Right atrium auricular region (tissue), 2 donors: ENCODE measurements at regions not wholly inside any gene's neighbourhood (a gene's known extent, or its start where the extent isn't known, plus 50 kb on each side); places are given as distances from the start of the nearest gene placed in this dataset.

ENCODE experiments used
- DNase-seq: peaks from one replicate; pipeline ENCODE4 v3.0.0-alpha.2; 2019; ENCODE audit warnings: low spot score
- H3K27ac ChIP-seq, 2 donors: fragments of 200-600 bp; sonication (generic); 1 replicate in 1 of 2; 2 replicates in 1 of 2; pipeline ENCODE4 v1.5.1; 2016 to 2019
- H3K27me3 ChIP-seq, 2 donors: fragments of 200-600 bp; sonication (generic); one replicate each; pipeline versions ENCODE4 v1.5.1 to v1.6.0; 2017 to 2019
- H3K36me3 ChIP-seq: fragments of 200-600 bp; sonication (generic); one replicate; pipeline ENCODE4 v1.5.1; 2016
- H3K4me1 ChIP-seq, 2 donors: fragments of 200-600 bp; sonication (generic); one replicate each; pipeline versions ENCODE4 v1.5.1 to v1.6.0; 2017 to 2019
- H3K4me3 ChIP-seq, 2 donors: fragments of 200-600 bp; sonication (generic); 1 replicate in 1 of 2; 2 replicates in 1 of 2; pipeline ENCODE4 v1.5.1; 2017 to 2019; ENCODE audit warnings: mild to moderate bottlenecking in 1 of 2, moderate library complexity in 1 of 2
- H3K9me3 ChIP-seq, 2 donors: fragments of 200-600 bp; sonication (generic); one replicate each; pipeline ENCODE4 v1.5.1; 2019
- TF ChIP-seq, protein P1 (sequence below), 2 donors: fragments of 200-600 bp; sonication (generic); IDR thresholded peaks; one replicate each; pipeline ENCODE4 v1.5.1; 2019; ENCODE audit warnings: antibody characterized with exemption in 2 of 2

DNA sequence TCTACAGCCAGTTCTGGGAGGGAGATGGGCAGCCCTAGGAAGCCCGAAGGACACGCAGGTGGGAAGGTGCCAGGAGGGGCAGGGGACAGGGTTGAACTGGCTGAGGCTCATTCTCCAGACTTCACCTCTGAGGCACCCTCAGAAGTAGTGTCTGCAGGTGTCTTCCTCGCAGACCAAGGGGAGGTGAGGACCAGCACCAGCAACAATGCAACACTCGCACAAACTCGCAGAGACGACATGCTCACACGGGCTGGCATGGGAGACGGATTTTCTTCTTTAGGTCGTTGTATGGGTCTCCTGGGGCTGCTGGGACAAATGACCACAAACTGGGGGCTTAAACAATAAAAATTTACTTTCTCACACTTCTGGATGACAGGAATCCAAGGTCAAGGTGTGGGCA, 132.2 kb upstream of the FOXF1 start:
- no peaks in the 10 kb centered on the region for H3K27me3 ChIP-seq

DNA sequence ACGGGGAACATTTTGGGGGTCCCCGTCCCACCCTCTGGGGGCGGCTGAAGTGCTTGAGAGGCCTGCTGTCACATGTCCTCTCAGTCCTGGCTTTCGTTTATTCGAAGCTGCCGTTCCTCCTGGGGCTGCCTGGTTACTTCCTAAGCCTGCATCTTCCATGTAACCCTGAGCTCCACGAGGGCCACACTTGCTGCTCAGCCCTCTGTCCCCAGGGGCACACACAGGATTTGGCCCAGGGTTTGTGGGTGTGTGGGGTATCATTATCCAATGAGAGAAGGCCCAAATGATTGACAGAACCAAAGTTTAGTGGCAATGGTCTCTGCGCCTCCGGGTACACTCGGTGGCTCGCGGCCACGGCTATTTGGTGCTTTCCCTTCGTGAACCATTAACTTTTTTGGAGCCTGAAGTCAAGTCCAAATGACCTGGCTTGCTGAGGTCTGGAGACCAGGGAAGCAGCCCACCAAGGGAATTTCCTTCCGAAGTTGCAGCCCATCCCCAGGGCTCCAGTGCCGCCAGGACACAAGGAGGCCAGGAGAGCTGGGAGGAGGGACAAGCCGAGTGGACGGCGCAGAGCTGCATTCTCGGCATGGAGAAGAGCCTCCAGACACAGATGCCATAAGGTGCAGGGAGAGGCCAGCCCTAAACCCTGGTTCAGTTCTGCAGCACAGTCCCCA, 131.4 kb upstream of the FOXF1 start:
- no peak overlapping the region for H3K27ac ChIP-seq
- no peak overlapping the region for H3K4me3 ChIP-seq
- no peaks in the 10 kb centered on the region for H3K4me1 ChIP-seq
- TF ChIP-seq, protein P1, sequence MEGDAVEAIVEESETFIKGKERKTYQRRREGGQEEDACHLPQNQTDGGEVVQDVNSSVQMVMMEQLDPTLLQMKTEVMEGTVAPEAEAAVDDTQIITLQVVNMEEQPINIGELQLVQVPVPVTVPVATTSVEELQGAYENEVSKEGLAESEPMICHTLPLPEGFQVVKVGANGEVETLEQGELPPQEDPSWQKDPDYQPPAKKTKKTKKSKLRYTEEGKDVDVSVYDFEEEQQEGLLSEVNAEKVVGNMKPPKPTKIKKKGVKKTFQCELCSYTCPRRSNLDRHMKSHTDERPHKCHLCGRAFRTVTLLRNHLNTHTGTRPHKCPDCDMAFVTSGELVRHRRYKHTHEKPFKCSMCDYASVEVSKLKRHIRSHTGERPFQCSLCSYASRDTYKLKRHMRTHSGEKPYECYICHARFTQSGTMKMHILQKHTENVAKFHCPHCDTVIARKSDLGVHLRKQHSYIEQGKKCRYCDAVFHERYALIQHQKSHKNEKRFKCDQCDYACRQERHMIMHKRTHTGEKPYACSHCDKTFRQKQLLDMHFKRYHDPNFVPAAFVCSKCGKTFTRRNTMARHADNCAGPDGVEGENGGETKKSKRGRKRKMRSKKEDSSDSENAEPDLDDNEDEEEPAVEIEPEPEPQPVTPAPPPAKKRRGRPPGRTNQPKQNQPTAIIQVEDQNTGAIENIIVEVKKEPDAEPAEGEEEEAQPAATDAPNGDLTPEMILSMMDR (IDR thresholded peaks at IDR 0.05) = no peak
- no peak for DNase-seq
- H3K27me3 ChIP-seq = no peaks in the 10 kb centered on the region
- H3K36me3 ChIP-seq = no peaks in the 10 kb centered on the region
- H3K9me3 ChIP-seq = peaks cover 0 to 9% of the 10 kb centered on the region in 2 donors

More for the DNA sequence above, 132.2 kb upstream of the FOXF1 start:
- Histone ChIP-seq H3K4me3 (no peak overlapping the region), H3K36me3 (no peaks in the 10 kb centered on the region), H3K27ac (no peak overlapping the region), H3K4me1 (no peaks in the 10 kb centered on the region), H3K9me3 (peaks cover 0 to 11% of the 10 kb centered on the region in 2 donors)
- TF ChIP-seq, protein P1 (IDR thresholded peaks at IDR 0.05) = no peak
- no peak for DNase-seq

DNA sequence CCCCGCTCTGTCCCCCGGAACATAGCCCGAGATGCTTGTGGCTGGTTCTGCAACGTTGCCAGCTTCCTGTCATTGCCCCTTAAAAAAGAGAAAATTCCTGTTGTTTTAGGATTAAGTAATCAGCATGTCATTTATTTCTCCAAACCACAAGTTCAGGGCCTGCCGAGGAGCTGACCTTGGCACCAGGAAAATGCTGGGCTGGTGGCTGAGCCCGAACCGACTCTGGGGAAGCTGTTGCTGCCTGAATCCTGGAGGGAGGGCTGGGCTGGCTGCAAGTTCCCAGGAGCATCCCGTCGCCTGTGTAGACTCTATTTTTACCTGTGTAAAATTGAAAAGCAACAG, 130.9 kb upstream of the FOXF1 start:
- Histone ChIP-seq H3K27me3 (no peaks in the 10 kb centered on the region), H3K27ac (no peak overlapping the region), H3K36me3 (no peaks in the 10 kb centered on the region), H3K4me3 (no peak overlapping the region), H3K4me1 (peaks cover 0 to 4% of the 10 kb centered on the region in 2 donors), H3K9me3 (peaks cover 0 to 4% of the 10 kb centered on the region in 2 donors)
- TF ChIP-seq, protein P1 (IDR thresholded peaks at IDR 0.05) = no peak
- DNase-seq = no peak

DNA sequence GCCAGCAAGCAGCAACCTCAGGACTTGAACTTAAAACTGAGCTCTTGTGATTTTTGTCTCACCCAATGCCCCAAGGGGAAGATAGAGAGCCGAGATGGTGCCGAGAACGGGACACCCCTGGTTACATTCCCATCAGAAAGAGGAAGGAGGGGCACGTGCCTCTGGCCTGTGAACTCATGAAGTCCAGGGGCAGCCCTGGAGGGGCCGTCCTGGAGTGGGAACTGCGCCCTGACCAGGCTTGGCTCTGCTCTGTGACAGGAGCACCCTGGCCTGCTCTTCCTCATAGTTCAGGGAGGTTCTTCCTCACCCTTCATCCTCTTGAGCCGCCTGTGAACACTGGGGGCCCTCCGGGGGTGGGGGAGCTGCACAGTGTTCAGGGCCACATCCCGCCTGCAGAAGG, 130.3 kb upstream of the FOXF1 start:
- peaks cover 0 to 6% of the 10 kb centered on the region in 2 donors for H3K4me1 ChIP-seq
- no peak overlapping the region for H3K27ac ChIP-seq
- H3K27me3 ChIP-seq = no peaks in the 10 kb centered on the region
- no peaks in the 10 kb centered on the region for H3K36me3 ChIP-seq
- no peaks in the 10 kb centered on the region for H3K9me3 ChIP-seq
- DNase-seq = no peak
- TF ChIP-seq, protein P1 (IDR thresholded peaks at IDR 0.05) = no peak
- no peak overlapping the region for H3K4me3 ChIP-seq

DNA sequence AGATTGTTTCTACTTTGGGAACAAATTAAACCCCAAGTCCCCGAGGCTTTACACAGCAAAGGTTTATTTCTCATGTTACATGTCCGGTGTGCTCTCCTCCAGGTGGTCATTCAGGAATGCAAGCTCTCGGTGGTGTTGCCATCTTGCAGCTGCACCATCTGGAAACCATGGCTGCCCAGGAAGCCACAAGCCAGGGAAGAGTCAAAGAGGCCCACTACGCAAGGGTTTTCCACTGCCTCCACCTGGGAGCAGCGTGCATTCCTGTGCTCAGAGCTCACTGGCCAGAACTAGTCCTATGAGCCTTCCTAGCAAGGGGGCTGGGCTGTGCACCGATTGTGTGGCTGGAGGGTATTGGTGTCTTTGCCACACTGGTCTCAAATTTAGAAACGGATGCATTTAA, 128.8 kb upstream of the FOXF1 start:
- TF ChIP-seq, protein P1 (IDR thresholded peaks at IDR 0.05) = no peak
- no peak overlapping the region for H3K4me3 ChIP-seq
- H3K4me1 ChIP-seq = peaks cover 0 to 6% of the 10 kb centered on the region in 2 donors
- H3K27ac ChIP-seq = no peak overlapping the region
- no peak for DNase-seq
- H3K9me3 ChIP-seq = no peaks in the 10 kb centered on the region
- H3K27me3 ChIP-seq = no peaks in the 10 kb centered on the region
- H3K36me3 ChIP-seq = no peaks in the 10 kb centered on the region
